A549 (cell line): ENCODE measurements at regions not wholly inside any gene's neighbourhood (a gene's known extent, or its start where the extent isn't known, plus 50 kb on each side); places are given as distances from the start of the nearest gene placed in this dataset.

ENCODE experiments used
- CBX8 ChIP-seq: fragments of 200-600 bp; sonication (generic); IDR thresholded peaks from 2 replicates; pipeline ENCODE4 v1.6.1; 2016
- CEBPB ChIP-seq, 2 experiments: fragments of >200 bp in 1 of 2; sonication (Bioruptor Twin) in 1 of 2; formaldehyde crosslinking in 1 of 2; IDR thresholded peaks; 2 replicates each; pipeline ENCODE4 v1.6.1; 2012 to 2016
- CTCF ChIP-seq: fragments of >200 bp; sonication (Bioruptor Twin); formaldehyde crosslinking; IDR thresholded peaks from 3 replicates; pipeline ENCODE4 v1.5.1; 2016
- EP300 ChIP-seq, 2 experiments: fragments of >200 bp; sonication (Bioruptor Twin); formaldehyde crosslinking; IDR thresholded peaks; 2 replicates in 1 of 2; 3 replicates in 1 of 2; pipeline ENCODE4 v1.6.1; 2016 to 2017
- MYC ChIP-seq: IDR thresholded peaks from 2 replicates; pipeline ENCODE4 v1.6.1; 2012; ENCODE audit warnings: mild to moderate bottlenecking, inconsistent platforms, low read length, improper control_type of control experiment, borderline replicate concordance
- PHF8 ChIP-seq: fragments of 200-600 bp; sonication (generic); IDR thresholded peaks from 2 replicates; pipeline ENCODE4 v1.6.1; 2016; ENCODE audit warnings: low read depth, mild to moderate bottlenecking, antibody characterized with exemption, moderate library complexity, borderline replicate concordance
- RCOR1 ChIP-seq: fragments of 150-350 bp; IDR thresholded peaks from 2 replicates; pipeline ENCODE4 v1.6.1; 2014; ENCODE audit warnings: antibody characterized with exemption, low read length, low read depth

- TF ChIP-seq CTCF (no peak), PHF8 (no peak), EP300 (IDR thresholded peaks at IDR 0.05) (no peak), MYC (no peak), RCOR1 (no peak), CBX8 (no peak), CEBPB (IDR thresholded peaks at IDR 0.05) (no peak)
Observed at GRCh38 chr1:79704067-79704466, 697.5 kb upstream of the ADGRL4 start.
